HG03342 (cell line): ENCODE measurements at regions not wholly inside any gene's neighbourhood (a gene's known extent, or its start where the extent isn't known, plus 50 kb on each side); places are given as distances from the start of the nearest gene placed in this dataset.

Experiments used
- ATAC-seq: cut with Tn5 transposase; IDR thresholded peaks from one replicate; pipeline ENCODE4 v1.9.1; 2021; ENCODE audit warnings: mild to moderate bottlenecking, moderate library complexity; ENCODE audit not compliant: unreplicated experiment

DNA sequence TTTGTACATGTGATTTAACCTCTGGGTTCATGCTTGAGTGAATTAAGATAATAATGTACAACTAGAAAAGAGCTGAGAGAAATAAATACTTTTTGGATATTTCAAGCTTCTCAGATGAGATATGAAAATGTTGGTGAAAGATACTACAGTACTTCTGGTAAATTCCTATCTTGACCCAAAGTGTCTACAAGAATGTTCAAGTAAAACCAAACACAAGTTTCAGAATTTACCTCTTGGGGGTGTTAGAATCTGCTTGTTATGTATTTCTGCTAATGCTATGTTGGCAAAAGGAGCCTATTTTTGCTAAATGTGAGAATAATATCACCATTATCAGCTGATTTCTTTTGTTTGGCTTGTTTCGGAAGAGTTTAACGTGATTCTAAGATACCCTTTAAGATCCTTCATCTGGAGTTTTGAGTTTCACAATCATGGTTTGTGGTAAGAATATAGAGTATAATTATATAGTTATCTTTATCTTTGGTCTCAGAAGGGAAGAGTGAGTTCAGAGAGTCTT, 388.5 kb downstream of the LMO4 start:
- ATAC-seq = no peak

DNA sequence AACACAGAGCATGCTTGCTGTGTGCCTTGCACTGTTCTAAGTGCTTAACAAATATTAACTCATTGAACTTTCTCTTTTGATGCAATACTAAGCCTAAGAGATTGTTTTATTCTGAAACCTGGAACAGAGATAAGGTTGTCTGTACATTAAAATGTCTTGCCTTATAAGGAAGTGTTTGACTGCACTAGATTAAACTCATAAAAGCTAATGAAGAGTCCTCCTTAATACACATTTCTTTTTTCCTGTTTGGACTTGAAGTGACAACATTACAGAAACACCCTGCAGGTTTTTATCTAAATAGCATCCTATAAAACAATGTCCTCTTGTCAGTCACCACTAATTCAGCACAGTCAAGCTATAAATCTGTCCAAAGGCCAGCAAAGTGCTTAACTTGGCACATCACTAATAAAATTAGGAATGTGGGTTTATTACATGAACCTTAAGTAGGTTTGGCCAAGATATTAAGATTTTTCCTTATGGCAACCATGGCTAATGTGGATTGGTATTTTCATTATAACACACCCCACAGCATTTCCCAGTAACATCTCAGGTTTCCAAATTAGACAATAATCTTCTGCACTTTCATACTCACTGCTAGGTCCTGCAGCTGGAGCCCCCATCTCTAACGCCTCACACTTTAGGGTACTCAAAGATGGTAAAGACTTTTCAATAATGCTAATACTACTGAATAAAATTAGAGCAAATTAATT, 389.7 kb downstream of the LMO4 start:
- ATAC-seq = no peak

DNA sequence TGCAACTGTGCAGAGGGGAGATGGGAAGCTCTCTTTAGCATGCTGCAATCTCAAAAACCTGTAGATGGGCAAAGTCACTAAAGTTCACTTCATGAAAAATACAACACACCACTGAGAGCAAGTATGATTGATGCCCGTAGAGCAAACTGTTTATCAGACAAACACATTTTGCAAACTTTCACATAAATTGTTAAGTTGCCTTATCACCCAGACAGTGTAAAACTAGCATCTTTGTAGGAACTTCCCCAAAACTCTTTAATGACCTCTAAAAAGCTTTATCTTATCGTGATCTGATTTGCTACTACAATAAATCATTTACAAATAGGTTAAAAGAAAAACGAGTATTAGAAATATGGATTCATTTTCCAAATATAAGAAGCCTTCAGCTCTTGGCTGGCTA, 391.0 kb downstream of the LMO4 start:
- ATAC-seq = no peak

DNA sequence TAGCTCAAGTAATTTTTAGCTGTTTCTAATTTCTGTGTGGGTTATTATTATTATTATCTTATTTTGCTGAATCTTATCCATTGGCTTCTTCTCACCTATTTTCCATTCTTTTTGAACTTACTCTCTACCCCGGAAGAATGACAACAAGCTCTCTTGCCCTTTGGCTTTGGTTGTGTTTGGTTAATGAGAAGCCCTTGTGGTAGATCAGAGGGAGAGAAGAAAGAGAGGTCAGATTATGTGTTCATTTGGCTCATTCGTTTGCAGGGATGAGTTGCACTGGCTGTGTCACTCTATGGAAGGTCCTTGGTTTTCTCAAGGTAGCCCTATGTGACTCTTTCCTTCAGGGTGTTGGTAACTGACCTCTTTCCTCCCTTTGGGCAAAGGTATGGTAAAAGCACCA, 391.9 kb downstream of the LMO4 start:
- no peak for ATAC-seq

GRCh38 chr1:87723193-87723592, 394.5 kb downstream of the LMO4 start:
- ATAC-seq = no peak

DNA sequence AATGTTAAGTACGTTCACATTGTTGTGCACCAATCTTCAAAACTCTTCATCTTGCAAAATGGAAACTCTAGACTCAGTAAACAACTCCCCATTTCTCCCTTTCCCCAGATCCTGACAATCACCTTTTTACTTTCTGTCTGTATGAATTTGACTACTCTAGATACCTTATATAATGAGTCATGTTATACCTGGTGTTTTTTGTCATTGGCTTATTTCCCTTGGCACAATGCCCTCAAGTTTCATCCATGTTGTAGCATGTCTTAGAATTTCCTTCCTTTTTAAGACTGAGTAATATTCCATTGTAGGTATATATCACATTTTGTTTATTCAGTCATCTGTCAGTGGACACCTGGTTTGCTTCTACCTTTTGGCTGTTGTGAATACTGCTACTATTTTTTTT, 399.5 kb downstream of the LMO4 start:
- ATAC-seq = no peak

DNA sequence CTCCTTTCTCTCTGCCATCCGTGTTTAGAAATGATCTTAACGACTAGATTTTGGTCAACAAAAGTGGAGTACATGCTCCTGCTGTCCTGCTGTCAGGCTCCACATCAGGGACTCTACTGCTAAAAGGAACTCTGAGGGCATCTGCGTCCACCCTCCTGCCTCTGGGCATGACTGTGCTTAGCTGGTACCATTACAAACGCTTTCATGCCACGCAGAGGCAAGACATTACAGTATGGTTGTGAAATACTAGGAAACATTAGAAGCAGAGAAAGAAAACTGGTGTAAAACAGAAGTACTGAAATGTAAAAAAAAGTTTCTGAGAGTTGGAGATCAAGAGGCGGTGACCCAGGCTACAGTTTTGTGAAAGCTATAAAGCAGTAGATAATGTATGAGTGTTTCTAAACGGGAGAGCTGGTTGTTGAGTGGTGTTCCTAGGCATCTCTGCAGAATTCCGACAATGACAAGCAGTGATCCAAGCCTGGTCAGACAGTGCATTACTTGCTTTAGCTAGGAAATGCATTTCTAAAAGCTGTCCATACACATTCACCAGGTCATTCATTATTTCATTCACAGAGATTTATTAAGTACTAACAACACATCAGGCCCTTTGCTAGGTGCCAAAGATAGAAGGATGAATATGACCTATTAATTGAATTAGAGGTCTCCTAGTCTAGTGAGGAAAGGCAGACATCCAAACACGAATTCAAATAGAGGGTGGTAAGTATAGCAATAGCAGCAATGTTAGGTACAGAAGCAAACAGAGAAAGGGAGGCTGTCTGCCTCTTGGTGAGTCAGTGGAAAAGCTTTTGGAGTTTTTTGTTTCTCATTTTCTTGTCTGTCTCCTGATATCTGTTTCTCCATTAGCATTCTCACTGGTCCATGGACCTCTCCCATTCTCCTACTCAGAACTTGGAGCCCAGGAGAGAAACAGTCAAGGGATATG, 401.9 kb downstream of the LMO4 start:
- ATAC-seq = no peak

DNA sequence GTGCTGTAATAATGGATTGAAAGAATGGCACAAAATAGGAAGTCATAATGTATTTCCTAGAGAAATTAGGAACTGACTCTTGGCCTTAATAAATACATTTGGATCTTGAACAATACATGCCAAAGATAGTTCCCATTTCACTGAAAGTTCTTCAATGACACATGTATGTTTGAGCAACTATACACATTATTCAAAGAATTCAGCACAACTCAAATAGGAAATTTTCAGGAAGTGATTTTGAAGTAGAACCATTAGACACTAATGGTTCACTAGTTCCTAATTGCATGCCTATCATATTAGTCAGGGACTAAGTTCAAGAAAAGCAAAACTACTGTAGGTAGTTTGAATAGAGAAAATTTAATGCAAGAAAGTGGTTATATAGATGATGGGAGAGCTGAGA, 404.7 kb downstream of the LMO4 start:
- no peak for ATAC-seq

- no peak for ATAC-seq
These were observed 407.1 kb downstream of the LMO4 start for GRCh38 chr1:87735750-87736149.

DNA sequence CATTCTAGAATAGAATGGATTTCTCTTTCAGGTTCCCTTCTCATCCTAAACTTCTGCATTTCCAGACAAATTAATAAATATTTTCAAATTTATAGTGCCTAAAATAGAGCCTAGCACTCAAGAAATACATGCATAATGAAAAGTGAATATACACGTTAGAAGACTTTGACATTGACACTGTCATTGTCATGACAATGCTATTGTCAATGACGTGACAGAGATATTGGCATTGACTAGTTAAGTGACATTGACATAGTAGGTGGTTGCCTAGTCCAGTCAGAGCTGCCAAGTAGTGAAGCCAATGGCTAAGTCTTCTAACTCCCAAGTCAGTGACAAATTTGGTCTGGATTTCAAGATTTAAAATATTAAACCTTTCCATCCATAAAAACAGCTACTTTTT, 410.5 kb downstream of the LMO4 start:
- ATAC-seq = no peak

DNA sequence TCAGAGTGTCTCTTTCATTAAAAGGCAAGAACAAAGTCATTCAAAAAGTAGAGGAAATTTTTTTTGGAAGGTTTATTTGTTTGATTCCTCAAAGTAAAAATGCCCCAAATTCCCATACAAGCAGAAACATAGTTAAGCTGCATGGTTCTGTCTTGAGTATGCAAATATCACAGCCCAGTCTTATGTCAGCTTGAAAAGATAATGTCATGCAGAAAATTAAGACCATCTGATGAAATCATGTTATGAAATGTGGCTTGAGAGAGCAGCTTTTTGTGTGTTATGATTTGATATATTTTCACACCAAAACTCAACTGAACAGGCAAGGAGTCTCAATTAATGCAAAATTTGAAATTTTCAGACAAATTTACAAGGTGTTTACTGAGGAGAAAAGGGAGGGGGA, 411.0 kb downstream of the LMO4 start:
- no peak for ATAC-seq

DNA sequence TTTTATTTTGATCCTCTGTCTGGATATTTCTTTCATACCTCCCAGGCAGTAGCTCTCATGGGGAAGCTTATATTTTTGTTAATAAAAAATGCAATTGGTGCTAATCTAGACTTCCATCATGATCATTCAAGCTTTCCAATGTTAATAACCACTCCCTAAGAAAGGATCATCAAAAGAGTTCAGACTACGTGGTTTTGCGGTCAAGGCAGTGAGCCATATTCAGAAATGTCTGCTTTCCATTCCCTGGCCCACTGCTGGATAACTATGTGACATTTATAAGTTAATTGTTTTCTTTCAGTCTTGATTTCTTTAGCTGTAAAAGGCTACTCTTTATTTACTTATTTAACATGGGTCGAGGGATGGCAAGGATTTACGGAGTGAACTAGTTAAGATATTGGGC, 414.6 kb downstream of the LMO4 start:
- no peak for ATAC-seq

DNA sequence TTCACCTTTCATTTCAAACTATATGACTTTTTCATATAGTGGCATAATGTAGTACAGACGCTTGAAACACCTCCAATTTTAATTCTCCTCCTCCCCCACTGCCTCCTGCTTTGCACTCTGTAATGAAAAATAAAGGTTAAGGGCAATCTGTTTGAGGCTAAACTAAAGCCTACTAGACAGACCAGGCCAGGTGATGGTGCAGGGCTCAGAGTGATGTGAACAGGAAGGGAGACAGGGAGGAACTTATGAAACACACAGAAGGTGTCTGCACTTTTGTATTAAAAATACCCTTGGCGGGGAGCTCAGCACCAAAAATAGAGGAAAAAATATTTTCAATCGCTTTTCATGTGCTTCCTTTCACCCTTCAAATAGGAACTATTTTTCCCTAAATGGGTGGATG, 415.4 kb downstream of the LMO4 start:
- no peak for ATAC-seq

DNA sequence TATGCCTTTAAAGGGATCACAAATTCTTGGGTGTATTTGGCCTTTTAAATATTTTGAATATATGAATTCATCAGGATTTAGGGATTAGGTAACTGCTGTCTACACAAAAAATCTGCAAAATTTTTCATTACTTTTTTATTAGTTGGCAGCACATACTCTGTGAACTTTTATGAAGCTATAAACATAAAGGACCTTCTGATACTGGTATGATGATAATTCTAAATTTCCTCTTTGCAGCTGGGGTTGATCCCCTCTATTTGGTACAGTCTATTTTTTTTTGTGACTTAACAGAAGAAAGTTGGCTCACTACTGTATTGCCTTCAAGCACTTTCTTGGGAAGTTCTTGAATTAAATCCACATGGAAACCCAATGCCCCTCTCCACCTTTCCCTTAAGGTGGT, 416.1 kb downstream of the LMO4 start:
- no peak for ATAC-seq

GRCh38 chr1:87753366-87753765, 424.7 kb downstream of the LMO4 start:
- ATAC-seq = no peak

GRCh38 chr1:87754139-87754538, 425.5 kb downstream of the LMO4 start:
- no peak for ATAC-seq

DNA sequence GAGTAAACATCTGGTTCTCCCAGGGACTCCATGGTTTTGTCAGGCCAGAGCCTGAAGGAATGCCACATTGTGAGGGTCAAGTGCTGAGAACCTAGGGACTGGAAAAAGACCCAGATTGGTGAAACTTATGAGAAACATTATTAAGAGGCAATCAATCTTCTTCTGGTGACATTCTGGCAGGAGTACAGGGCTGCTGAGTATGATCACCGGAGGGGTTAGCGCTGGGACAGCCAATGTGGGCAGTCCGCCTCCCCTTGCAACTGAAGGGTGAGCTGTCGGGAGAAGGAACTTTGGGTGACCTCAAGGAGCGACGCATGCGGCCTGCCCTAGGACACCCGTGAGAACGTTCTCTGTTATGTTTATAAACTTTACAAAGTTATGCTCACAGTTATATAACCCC, 429.0 kb downstream of the LMO4 start:
- no peak for ATAC-seq

DNA sequence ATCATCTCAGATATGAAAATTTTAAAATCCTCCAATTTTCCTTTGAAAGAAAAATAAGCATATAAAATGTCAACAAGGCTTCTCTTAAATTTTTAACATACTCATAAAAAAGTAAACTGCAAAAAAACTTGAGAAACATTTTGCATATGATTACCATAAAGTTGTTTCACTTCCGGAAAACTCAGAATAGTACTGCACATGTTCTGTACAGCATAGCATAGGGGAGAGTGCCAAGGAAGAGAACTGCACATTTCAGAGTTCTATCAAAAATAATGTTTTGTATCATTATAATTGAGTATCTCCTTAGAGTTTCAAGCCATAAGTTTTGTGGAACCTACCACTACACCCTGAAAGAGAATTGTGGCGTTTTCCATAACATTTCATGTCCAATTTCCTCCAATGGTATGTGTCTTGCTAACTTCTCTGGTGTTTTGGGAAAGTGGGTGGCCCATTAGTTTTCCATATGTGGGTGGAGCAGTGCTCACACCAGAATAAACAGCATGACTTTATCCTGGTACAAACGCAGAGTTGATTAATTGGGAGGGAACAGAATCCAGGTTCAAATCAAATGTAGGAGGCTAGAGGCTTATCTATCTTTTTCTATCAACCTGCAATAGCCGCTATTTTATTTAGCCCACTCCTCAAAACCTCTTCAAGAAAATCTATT, 430.9 kb downstream of the LMO4 start:
- peak; percentile 56 for ATAC-seq

- no peak for ATAC-seq
These were observed 431.5 kb downstream of the LMO4 start for GRCh38 chr1:87760155-87760554.

GRCh38 chr1:87760654-87761053, 432.0 kb downstream of the LMO4 start:
- ATAC-seq = no peak

- no peak for ATAC-seq
These were observed 434.8 kb downstream of the LMO4 start for GRCh38 chr1:87763483-87763882.
